Erythroblast (primary cell): ENCODE measurements at regions not wholly inside any gene's neighbourhood (a gene's known extent, or its start where the extent isn't known, plus 50 kb on each side); places are given as distances from the start of the nearest gene placed in this dataset.

Experiments
- GATA1 ChIP-seq: IDR thresholded peaks from 2 replicates; pipeline ENCODE4 v1.6.1; 2011; ENCODE audit warnings: low read depth, mild to moderate bottlenecking, control low read depth, low read length, moderate library complexity
- POLR2A ChIP-seq: IDR thresholded peaks from 2 replicates; pipeline ENCODE4 v1.6.1; 2011; ENCODE audit warnings: mild to moderate bottlenecking, low read length

- TF ChIP-seq POLR2A = no peak
- TF ChIP-seq GATA1 = no peak
Measured at GRCh38 chr2:38474715-38475566, 97.9 kb upstream of the ATL2 start.
